Bone marrow (tissue), 2 donors: ENCODE measurements at regions not wholly inside any gene's neighbourhood (a gene's known extent, or its start where the extent isn't known, plus 50 kb on each side); places are given as distances from the start of the nearest gene placed in this dataset.
"Not testable (repeated sequence)": the region's sequence is repeated elsewhere in the genome, so short reads cannot be mapped to it uniquely, and the experiment has no call there.

Experiments
- DNase-seq, 2 donors: peaks; one replicate each; lab custom pipeline; 2025; lab: John Stamatoyannopoulos, UW

- no peak for DNase-seq
Observed at GRCh38 chr1:105373681-105374080, 1624.0 kb downstream of the AMY1C start.

- DNase-seq, result no peak
Observed at GRCh38 chr1:105386489-105386888, 1636.8 kb downstream of the AMY1C start.

GRCh38 chr1:105396001-105396400 is 1646.3 kb downstream of the AMY1C start:
- no peak for DNase-seq

GRCh38 chr1:105398909-105399308 is 1649.2 kb downstream of the AMY1C start:
- DNase-seq, result no peak

- no peak for DNase-seq
Observed at GRCh38 chr1:105399716-105400115, 1650.0 kb downstream of the AMY1C start.

- no peak for DNase-seq
Observed at GRCh38 chr1:105416261-105416660, 1640.2 kb upstream of the PRMT6 start.

- no peak for DNase-seq
Observed at GRCh38 chr1:105419030-105419429, 1637.4 kb upstream of the PRMT6 start.

GRCh38 chr1:105427543-105427942 is 1628.9 kb upstream of the PRMT6 start:
- DNase-seq, result no peak

- no peak for DNase-seq
Observed at GRCh38 chr1:105436589-105437259, 1619.8 kb upstream of the PRMT6 start.

GRCh38 chr1:105437847-105438246 is 1618.6 kb upstream of the PRMT6 start:
- DNase-seq, result no peak

GRCh38 chr1:105442901-105443300 is 1613.6 kb upstream of the PRMT6 start:
- DNase-seq, result no peak

GRCh38 chr1:105459759-105460158 is 1596.7 kb upstream of the PRMT6 start:
- no peak for DNase-seq

- DNase-seq, result no peak
Observed at GRCh38 chr1:105462308-105462707, 1594.2 kb upstream of the PRMT6 start.

GRCh38 chr1:105467549-105467948 is 1588.9 kb upstream of the PRMT6 start:
- no peak for DNase-seq

- not testable (repeated sequence) for DNase-seq
Observed at GRCh38 chr1:105470541-105470940, 1585.9 kb upstream of the PRMT6 start.

- no peak for DNase-seq
Observed at GRCh38 chr1:105483436-105483835, 1573.0 kb upstream of the PRMT6 start.

- DNase-seq, result no peak
Observed at GRCh38 chr1:105485207-105485606, 1571.3 kb upstream of the PRMT6 start.

GRCh38 chr1:105492921-105493320 is 1563.6 kb upstream of the PRMT6 start:
- no peak for DNase-seq

- no peak for DNase-seq
Observed at GRCh38 chr1:105516068-105516467, 1540.4 kb upstream of the PRMT6 start.

- DNase-seq, result no peak
Observed at GRCh38 chr1:105533996-105534395, 1522.5 kb upstream of the PRMT6 start.

GRCh38 chr1:105544475-105544874 is 1512.0 kb upstream of the PRMT6 start:
- DNase-seq, result no peak

GRCh38 chr1:105556266-105556665 is 1500.2 kb upstream of the PRMT6 start:
- DNase-seq, result no peak

- no peak for DNase-seq
Observed at GRCh38 chr1:105558023-105558422, 1498.5 kb upstream of the PRMT6 start.

GRCh38 chr1:105565006-105565405 is 1491.5 kb upstream of the PRMT6 start:
- DNase-seq, result no peak
